Tibial artery (tissue), 4 donors: ENCODE measurements at regions not wholly inside any gene's neighbourhood (a gene's known extent, or its start where the extent isn't known, plus 50 kb on each side); places are given as distances from the start of the nearest gene placed in this dataset.

Experiments
- DNase-seq, 2 donors: peaks; one replicate each; pipeline ENCODE4 v3.0.0-alpha.2; 2019
- H3K27ac ChIP-seq, 2 donors: fragments of 200-600 bp; sonication (generic) in 1 of 2; 1 replicate in 1 of 2; 2 replicates in 1 of 2; pipeline ENCODE4 v1.5.1; 2018 to 2019; ENCODE audit warnings: mild to moderate bottlenecking in 1 of 2
- H3K27me3 ChIP-seq, 2 donors: fragments of 200-600 bp; sonication (generic) in 1 of 2; one replicate each; pipeline versions ENCODE4 v1.5.1 to v1.6.0; 2016 to 2019
- H3K36me3 ChIP-seq, 3 donors: fragments of 200-600 bp; sonication (generic) in 2 of 3; one replicate each; pipeline ENCODE4 v1.5.1; 2016 to 2019; ENCODE audit warnings: mild to moderate bottlenecking in 2 of 3
- H3K4me1 ChIP-seq, 4 donors: fragments of 200-600 bp; sonication (generic) in 2 of 4; 1 replicate in 3 of 4; 2 replicates in 1 of 4; pipeline ENCODE4 v1.5.1; 2016 to 2019
- H3K4me3 ChIP-seq, 2 donors: fragments of 200-600 bp; sonication (generic) in 1 of 2; 1 replicate in 1 of 2; 2 replicates in 1 of 2; pipeline ENCODE4 v1.5.1; 2018 to 2019; ENCODE audit warnings: mild to moderate bottlenecking in 2 of 2
- H3K9me3 ChIP-seq, 3 donors: fragments of 200-600 bp; sonication (generic) in 1 of 3; one replicate each; pipeline ENCODE4 v1.5.1; 2016 to 2019
- CTCF ChIP-seq, 2 experiments: fragments of 200-600 bp in 1 of 2; fragments of 450-650 bp in 1 of 2; IDR thresholded peaks; one replicate each; pipeline ENCODE4 v1.5.1; 2017 to 2019; ENCODE audit warnings: antibody characterized with exemption in 2 of 2, mild to moderate bottlenecking in 1 of 2, moderate library complexity in 1 of 2
- intact Hi-C: fragments of 100-400 bp; cut with DNase I; formaldehyde crosslinking; loops from one replicate; pipeline ENCODE4 v1.15.0; 2023; ENCODE audit warnings: low total_unique reads

- Histone ChIP-seq H3K4me3 (no peak overlapping the region), H3K9me3 (peaks cover 0 to 17% (median 0%) of the 10 kb centered on the region in 3 donors), H3K36me3 (no peaks in the 10 kb centered on the region), H3K4me1 (no peaks in the 10 kb centered on the region), H3K27me3 (no peaks in the 10 kb centered on the region), H3K27ac (no peak overlapping the region)
- DNase-seq: no peak
- intact Hi-C loops: no loop called here
- no peak for TF ChIP-seq CTCF (IDR thresholded peaks at IDR 0.05)
Observed at GRCh38 chr10:43763846-43764245, 115.2 kb upstream of the ZNF32 start.

- H3K4me3 ChIP-seq: no peak overlapping the region
- no peak for TF ChIP-seq CTCF (IDR thresholded peaks at IDR 0.05)
- intact Hi-C loops: no loop called here
Observed at GRCh38 chr10:43760514-43760913, 111.8 kb upstream of the ZNF32 start.

GRCh38 chr10:43759216-43759615, 110.5 kb upstream of the ZNF32 start:
- H3K27me3 ChIP-seq: no peaks in the 10 kb centered on the region
- no peak for DNase-seq
- intact Hi-C loops: no loop called here
- no peak overlapping the region for H3K27ac ChIP-seq
- H3K9me3 ChIP-seq: no peaks in the 10 kb centered on the region
- no peak for TF ChIP-seq CTCF (IDR thresholded peaks at IDR 0.05)
- no peak overlapping the region for H3K4me3 ChIP-seq
- no peaks in the 10 kb centered on the region for H3K36me3 ChIP-seq
- no peaks in the 10 kb centered on the region for H3K4me1 ChIP-seq

More at GRCh38 chr10:43760514-43760913, 111.8 kb upstream of the ZNF32 start:
- Histone ChIP-seq H3K27ac (no peak overlapping the region), H3K4me1 (no peaks in the 10 kb centered on the region), H3K27me3 (no peaks in the 10 kb centered on the region), H3K9me3 (no peaks in the 10 kb centered on the region), H3K36me3 (no peaks in the 10 kb centered on the region)
- no peak for DNase-seq

- H3K27me3 ChIP-seq: no peaks in the 10 kb centered on the region
- H3K9me3 ChIP-seq: no peaks in the 10 kb centered on the region
- H3K4me1 ChIP-seq: no peaks in the 10 kb centered on the region
- no peak overlapping the region for H3K4me3 ChIP-seq
- no peak for TF ChIP-seq CTCF (IDR thresholded peaks at IDR 0.05)
- no peaks in the 10 kb centered on the region for H3K36me3 ChIP-seq
- DNase-seq: no peak
- intact Hi-C loops: no loop called here
- H3K27ac ChIP-seq: no peak overlapping the region
Observed at GRCh38 chr10:43756341-43756740, 107.7 kb upstream of the ZNF32 start.

GRCh38 chr10:43754569-43755260, 106.0 kb upstream of the ZNF32 start:
- TF ChIP-seq CTCF (IDR thresholded peaks at IDR 0.05): no peak
- no peak overlapping the region for H3K27ac ChIP-seq
- H3K4me3 ChIP-seq: no peak overlapping the region
- H3K9me3 ChIP-seq: no peaks in the 10 kb centered on the region
- no peaks in the 10 kb centered on the region for H3K36me3 ChIP-seq
- DNase-seq: no peak
- H3K27me3 ChIP-seq: no peaks in the 10 kb centered on the region
- no peaks in the 10 kb centered on the region for H3K4me1 ChIP-seq
- intact Hi-C loops: no loop called here
